G401.6 (cell line): ENCODE measurements at regions not wholly inside any gene's neighbourhood (a gene's known extent, or its start where the extent isn't known, plus 50 kb on each side); places are given as distances from the start of the nearest gene placed in this dataset.
"Not testable (repeated sequence)": the region's sequence is repeated elsewhere in the genome, so short reads cannot be mapped to it uniquely, and the experiment has no call there.

Experiments
- FAIRE-seq: peaks from 2 replicates; lab custom pipeline; 2012; peaks lifted over from hg19 to GRCh38; lab: Jason Lieb, UNC

DNA sequence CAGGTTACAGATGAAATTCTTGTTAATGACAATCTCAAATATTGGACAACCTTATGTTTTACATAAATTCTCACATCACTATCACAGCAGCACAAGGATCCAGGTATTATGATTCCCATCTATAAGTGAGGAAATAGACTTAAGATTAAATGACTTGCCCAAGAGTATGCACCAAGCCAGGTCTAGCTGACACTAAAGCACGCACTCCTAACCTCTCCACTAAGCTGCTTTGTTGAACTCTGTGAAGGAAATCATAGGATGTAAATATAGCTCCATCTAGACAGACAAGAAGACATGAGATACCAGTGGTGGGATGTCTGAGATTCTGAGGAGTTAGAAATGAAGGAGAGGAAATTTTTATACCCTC, 87.9 kb downstream of the PHLDA1 start:
- no peak for FAIRE-seq

DNA sequence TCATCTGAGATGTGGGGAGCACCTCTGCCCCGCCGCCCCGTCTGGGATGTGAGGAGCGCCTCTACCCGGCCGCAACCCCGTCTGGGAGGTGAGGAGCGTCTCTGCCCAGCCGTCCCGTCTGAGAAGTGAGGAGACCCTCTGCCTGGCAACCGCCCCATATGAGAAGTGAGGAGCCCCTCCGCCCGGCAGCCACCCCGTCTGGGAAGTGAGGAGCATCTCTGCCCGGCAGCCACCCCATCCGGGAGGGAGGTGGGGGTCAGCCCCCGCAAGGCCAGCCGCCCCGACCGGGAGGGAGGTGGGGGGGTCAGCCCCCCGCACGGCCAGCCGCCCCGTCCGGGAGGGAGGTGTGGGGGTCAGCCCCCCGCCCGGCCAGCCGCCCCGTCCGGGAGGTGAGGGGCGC, 89.9 kb downstream of the PHLDA1 start:
- not testable (repeated sequence) for FAIRE-seq

- no peak for FAIRE-seq
Observed at GRCh38 chr12:75939016-75939642, 92.4 kb downstream of the PHLDA1 start.

GRCh38 chr12:75938189-75938588, 93.4 kb downstream of the PHLDA1 start:
- FAIRE-seq, result no peak

DNA sequence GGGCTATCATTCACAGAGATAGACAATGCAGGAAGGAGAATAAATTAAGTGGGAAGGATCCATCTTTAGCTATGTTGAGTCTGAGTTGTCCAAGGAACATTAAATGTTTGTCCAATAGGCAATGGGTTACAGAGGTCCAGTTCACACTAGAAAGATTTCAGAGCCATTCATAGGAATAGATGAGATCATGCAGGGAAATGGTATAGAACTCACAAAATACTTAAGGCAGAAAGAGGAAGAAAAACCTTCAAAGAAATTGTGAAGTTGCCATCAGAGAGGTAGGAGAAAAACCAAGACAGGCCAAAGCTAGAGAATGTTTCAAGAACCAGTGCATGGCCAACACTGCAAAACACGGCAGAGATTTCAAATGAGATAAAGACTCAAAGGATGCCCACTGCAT, 94.1 kb downstream of the PHLDA1 start:
- FAIRE-seq, result no peak

DNA sequence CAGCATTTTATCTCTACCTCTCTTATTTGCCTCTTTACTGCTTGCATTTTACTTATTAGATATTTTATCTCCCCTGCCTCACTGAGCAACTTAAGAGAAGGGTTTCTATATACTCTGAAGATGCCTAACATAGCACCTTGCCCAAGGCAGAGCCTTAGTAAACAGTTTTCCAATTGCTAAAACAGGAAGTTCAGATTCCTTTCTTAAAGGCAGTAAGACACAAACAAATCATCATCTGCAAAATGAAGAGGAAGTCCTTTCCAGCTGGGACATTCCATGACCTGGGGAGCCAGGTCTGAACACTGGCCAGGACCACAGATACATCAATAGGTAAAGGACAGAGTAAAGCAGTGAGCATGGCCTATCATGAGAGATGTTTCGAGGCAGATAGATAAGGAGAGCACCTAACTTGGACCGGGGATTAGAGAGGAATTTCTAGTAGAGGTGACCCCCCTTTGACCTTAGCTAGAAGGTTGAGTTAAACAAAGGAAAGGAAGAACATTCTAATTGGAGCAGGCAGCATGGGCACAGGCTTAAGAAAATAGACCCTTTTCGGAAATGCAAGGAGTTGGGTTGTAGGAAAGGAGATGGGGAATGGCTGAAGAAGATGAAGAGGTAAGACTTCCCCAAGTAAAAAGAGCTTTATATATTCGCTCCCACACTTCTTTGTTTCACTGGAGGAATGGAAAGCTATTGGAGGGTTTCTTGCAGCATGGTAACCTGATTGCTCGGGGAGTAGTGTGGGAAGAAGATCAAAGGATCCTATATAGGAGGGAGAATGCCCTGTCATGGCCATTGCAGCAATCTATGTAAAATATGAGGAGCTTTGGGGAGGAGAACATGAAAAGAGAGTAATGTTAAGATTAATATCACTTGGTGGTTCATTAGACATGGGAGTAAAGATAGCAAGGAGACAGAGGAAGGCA, 94.8 kb downstream of the PHLDA1 start:
- FAIRE-seq, result no peak

GRCh38 chr12:75935539-75936242, 95.9 kb downstream of the PHLDA1 start:
- no peak for FAIRE-seq

DNA sequence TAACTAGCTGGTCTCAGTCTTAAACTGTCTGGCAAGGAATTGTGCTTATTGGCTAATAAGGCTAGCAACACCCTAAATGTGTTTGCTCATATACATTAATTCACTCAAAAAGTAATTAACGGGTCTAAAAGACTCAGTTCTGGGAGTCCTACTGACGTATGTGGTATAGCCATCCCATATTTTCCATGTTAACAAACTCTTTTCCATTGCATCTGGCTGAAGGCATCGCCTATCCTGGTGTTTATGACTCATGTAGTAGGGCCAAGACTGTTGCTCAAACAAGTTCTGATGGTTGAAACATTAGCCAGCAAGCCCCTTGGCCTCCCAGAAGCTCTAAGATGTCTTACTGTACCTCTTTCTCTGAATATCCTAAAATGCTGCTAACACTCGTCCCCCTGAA, 98.5 kb downstream of the PHLDA1 start:
- FAIRE-seq, result no peak

DNA sequence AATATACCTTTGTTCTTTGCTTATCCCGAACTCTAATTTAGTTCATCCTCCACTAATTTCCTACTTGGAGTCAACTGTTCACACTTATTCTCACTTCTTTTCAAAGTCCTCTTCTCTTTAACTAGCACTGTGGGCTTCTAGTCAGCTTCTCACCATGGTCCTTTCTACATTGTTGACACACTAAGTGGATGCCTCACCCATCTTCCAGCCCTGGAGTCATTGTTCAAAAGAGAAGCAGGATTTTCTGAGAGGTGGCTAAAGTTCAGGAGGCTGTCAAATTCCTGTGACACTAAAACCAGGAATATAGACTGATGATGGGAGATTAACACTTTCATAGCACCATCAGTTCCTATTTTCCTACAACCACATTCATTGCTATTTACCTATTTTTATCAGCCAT, 99.3 kb downstream of the PHLDA1 start:
- no peak for FAIRE-seq

DNA sequence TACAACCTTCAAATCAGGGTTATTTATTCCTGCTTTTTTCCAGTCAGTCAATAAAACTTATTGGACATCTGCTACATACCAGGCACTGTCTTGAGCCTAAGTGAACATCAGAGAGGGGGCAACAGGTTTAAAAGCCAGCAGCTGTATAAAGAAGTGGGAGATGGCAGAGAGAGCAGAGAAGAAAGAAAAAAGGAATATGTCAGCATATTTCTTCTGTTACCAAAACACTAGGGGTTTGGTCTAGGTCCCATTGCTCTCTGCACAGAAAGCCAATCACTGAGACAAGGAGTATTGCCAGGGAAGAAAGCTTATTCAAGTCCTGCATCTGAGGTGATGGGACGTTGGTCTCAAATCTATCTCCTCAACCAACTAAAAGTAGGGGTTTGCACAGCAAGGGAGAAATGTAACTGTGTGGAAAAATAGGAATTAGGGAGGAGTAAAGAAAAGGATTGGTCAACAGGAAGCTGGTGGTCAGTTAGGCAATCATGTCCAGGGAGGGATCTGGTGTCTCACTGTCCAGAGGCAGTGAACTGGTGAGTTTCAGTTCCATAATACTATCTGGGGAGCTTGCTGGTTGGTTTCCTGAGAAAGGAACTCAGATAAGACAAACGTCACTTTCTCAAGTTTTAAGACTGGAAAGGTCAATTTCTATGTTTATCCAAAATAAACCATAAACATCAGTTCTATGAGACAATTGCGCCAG, 107.5 kb downstream of the PHLDA1 start:
- no peak for FAIRE-seq

DNA sequence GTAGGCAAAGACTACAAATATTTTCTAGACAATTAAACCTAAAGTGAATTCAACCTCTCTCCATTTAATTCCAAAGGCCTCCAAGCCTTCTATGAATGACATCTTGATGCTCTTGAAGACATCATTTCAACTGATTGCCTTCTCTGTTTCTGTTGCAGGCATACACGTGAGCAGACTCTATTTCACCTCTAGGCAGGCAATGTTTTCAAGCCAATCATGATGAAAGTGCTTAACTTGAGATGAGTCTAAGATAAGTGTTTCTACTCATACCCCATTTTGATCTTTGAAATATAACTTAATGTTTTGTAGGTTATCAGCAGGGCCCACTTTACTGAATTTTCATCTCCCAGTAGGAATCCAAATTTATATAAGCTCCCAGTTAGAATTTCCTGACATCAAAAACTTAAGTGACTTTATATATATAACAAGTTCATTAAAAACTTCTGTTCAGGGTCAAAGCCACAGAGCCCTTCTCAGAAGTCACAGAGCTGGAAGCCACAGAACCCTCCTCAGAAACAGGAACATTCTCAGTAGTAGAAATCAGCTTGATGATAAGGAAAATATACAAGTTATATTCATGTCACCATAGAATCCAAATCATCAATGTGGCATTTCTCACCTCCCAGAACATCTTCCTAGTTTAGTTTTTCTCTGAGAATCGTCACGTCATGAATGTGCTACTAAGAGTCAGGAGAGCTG, 108.5 kb downstream of the PHLDA1 start:
- no peak for FAIRE-seq

GRCh38 chr12:75921622-75922289, 109.8 kb downstream of the PHLDA1 start:
- no peak for FAIRE-seq

DNA sequence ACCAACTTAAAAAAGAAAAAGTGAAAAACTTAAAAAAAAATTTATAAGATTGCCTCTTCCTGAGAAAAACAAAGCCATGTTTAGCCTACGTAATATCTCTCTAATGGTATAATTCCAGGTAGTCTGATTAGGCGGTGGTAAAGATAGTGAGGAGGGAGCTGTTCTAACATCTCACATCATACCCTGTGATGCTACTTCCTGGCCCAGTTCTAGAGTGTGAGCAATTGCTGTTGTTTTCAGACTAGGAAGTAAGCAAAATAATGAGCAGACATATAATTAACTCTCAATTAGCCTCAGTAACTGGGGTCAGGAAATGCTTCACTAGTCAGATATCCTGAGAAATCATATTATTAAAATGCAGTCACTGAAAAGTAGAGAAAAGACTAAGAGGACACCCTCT, 113.9 kb downstream of the PHLDA1 start:
- FAIRE-seq, result peak; percentile 62

DNA sequence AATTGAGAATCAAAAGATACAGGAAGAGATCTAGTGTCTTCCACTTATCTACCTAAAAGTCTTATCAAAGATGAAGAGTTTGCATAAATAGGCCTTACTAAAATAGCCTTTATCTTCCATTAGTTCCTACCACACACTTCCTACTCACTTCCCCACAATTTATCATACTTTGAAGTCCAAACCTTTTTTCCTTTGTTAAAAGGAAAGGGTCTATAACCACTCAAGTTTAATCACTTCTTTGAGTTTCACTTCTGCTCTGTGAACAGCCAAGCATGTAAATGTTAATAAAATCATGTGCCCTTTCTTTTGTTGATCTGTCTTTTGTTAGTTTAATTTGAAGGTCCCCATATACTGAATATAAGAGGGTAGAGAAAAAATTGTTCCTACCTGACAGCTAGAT, 114.5 kb downstream of the PHLDA1 start:
- FAIRE-seq, result no peak

DNA sequence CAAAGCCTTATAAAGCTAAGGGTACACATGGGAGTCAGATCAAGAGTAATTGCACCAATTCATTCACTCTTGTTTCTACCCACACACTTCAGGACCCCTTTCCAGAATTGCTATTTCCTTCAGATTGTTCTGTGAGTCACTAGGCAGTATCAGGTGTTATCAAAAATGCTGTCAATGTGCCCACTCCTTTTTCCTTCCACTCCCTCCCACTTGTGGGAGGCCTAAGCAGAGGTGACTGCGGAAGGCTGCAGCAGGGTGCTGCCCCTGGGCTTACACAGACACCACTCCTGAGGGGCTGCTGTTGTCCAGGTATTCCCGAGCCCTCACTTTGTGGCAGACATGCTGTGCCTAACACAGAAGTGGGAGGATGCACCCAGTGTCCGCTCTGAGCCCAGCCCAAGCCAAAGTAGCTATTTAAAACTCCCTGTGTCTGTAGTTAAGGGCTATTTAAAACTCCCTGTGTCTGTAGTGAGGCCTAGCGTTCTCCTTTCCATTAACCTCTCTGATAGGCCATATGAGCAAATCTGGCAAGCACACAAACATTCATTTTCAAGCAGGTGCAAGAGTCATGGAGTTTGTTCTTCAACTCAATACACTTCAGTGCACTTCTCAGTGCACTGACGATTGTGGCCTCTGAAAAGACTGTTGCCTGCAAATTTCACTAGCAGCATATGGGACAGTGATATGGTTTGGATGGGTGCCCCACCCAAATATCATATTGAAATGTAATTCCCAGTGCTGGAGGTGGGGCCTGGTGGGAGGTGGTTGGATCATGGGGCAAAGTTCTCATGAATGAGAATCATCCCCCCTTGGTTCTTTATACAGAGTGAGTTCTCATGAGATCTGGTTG, 117.8 kb downstream of the PHLDA1 start:
- no peak for FAIRE-seq

DNA sequence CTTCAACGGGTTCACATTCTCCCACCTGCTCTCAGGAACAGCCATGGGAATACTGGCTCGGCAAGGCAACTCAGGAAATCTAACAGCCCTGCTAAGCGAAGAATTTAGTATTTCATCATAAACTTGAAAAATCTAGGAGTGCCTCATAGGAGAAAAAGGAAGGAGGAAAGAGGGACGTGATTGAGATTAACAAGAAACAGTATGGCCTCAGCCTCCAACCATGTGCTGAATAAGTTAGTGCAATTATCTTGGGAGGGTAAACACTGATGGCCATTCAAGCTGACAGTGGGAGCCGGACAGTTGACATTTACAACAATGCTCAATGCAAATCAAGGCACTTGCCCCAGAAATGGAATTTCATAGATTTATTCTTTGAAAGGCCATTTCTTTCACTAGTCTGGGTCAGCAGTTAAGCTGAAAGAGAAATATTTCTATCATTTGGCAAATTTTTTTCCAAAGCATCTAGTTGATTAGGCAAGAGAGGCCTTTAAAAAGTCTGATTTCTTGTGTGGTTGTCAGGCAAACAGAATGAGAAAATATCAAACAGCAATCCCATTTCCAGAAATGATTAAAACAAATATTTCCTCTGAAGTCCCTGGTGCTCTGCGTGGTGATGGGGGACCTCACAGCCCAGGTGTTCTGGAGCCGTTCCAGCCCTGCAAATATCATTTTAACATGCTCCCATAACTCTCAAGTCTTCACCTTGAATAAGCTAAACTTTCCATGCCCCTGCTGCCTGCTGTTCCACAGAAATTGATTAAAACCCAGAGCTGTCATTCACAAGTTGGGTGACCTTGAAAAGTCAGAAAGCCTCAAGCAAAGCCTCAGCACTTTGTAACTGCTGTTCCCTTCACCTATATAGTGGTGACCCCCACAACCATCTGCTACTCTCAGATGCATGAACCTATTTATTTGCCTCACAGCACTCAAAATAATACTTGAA, 121.6 kb downstream of the PHLDA1 start:
- FAIRE-seq, result no peak

DNA sequence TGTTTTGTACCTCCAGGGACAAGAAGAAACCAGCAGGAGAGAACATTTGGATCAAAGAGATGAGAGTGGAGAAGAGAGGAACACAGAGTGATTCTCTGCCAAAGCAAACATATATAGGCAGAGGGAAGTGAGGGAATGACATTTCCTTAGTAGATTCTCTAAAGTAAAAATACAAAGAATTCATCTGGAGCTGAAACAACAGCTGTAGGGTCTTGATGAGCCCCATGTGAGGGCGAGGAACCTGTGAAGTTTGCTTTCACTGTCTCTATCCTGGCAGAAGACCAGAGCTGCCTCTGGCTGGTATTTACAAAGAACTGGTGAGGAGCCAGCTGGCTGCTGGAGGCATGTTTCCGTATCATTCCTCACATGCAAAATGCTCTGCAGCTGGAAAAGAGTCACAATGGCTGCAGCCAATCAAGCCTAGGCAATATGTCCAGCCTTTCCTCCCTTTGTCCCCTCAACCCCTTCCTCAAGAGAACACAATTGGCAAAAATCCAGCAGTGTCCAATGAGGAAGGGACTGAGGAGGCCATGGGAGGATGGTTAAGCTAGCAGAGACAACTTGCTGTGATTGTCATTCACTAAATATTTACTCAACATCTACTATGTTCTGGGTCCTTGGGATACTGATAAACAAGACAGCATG, 122.5 kb downstream of the PHLDA1 start:
- FAIRE-seq, result no peak

DNA sequence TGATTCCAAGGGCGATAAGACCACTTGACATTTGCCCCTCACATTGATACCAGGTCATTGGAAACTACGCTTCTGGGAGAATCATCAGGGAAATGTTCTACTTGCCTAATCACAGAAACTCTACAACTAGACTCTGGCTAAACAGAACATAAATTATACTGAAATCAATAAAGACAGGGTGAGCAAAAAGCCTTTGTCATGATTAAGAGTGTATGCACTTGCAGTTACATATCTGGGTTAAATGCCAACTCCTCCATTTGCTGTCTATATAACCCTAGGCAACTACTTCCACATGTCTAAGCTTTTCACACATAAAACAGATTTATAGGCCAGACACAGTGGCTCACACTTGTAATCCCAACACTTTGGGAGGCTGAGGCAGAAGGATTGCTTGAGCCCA, 125.7 kb downstream of the PHLDA1 start:
- FAIRE-seq, result no peak

DNA sequence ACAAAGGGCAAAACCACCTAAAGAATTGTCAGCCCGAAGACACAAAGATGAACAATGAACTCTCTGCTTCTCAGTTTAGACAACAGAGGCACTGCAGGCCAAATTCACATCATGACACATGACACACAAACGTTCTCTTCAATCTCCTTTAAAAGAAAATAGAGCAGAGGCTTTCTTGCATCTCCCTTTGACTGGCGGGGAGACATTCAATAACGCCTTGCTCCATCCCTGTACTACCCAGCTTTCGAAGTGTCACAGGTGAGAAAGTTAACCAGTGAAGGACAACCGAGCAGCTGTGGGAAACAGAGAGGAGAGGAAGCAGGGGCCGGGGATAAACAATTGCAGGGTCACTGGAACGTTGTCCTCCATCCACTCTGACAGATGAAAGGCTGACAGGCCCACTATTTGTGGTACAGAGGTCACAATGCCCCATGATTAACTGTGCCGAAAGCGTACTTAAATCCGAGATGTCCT, 130.8 kb downstream of the PHLDA1 start:
- FAIRE-seq, result no peak
